ENCODE measurements at regions not wholly inside any gene's neighbourhood (a gene's known extent, or its start where the extent isn't known, plus 50 kb on each side); places are given as distances from the start of the nearest gene placed in this dataset.

GRCh38 chr4:16416601-16417000, 190.3 kb upstream of the TAPT1 start:
- no peak overlapping the region for H3K14ac ChIP-seq (ENCODE audit: low read length in 2 of 2)

DNA sequence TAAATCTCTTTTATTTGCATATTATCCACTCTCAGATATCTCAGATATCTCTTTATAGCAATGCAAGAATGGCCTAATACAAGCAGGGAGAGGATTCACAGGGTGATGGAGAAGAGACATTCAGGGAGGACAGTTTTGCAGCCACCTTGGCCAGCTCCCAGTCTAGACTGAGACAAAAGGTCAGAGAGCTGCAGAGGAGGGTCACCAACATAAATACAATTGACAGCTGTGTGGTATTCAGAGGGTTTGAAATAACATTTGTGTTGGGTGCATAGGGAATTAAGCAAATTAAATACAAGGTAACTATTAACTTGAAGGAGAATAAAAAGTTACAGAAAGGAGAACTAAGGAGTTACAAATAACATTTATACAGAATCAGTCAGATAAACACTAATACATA, 189.5 kb upstream of the TAPT1 start:
- Histone ChIP-seq H2BK120ac (ENCODE audit: low read depth, low read length) (no peak overlapping the region), H2BK5ac (ENCODE audit: low read depth, low read length, poor library complexity, severe bottlenecking) (no peak overlapping the region), H3K4me2 (ENCODE audit: low read length, poor library complexity, severe bottlenecking) (no peak overlapping the region), H3K14ac (ENCODE audit: low read length in 2 of 2) (no peak overlapping the region), H3K79me1 (replicated peaks; ENCODE audit: low read length, poor library complexity, severe bottlenecking) (no peaks in the 10 kb centered on the region), H4K91ac (ENCODE audit: low read length) (no peak overlapping the region), H3K23ac (ENCODE audit: low read length in 2 of 2) (no peak overlapping the region), H3K4me3 (ENCODE audit: insufficient read depth in 1 of 2, low read depth in 1 of 2, low read length in 2 of 2) (no peak overlapping the region), H3K9ac (ENCODE audit: low read length) (no peak overlapping the region), H2BK12ac (ENCODE audit: low read length in 2 of 2) (no peak overlapping the region), H2AFZ (ENCODE audit: low read depth, low read length) (no peak overlapping the region), H3K36me3 (ENCODE audit: control insufficient read depth in 1 of 2, insufficient read depth in 2 of 2, low read depth in 1 of 2, low read length in 2 of 2) (no peaks in the 10 kb centered on the region), H3K9me3 (ENCODE audit: control insufficient read depth, low read length) (peaks cover 6% of the 10 kb centered on the region), H3K27ac (ENCODE audit: low read length, poor library complexity, severe bottlenecking) (no peak overlapping the region), H3K4me1 (ENCODE audit: control insufficient read depth, insufficient read depth, low read depth, low read length) (no peaks in the 10 kb centered on the region), H3K18ac (ENCODE audit: low read depth in 1 of 2, low read length in 2 of 2) (no peak overlapping the region), H4K8ac (ENCODE audit: low read length) (no peak overlapping the region), H3K4ac (ENCODE audit: low read depth in 1 of 2, low read length in 2 of 2) (no peak overlapping the region), H2BK15ac (ENCODE audit: low read depth, poor library complexity, severe bottlenecking) (no peak overlapping the region), H2AK5ac (ENCODE audit: low read length, severe bottlenecking) (no peak overlapping the region), H3K27me3 (ENCODE audit: control insufficient read depth in 1 of 2, insufficient read depth in 1 of 2, low read length in 2 of 2) (no peaks in the 10 kb centered on the region)
- no peak for DNase-seq

More at GRCh38 chr4:16416601-16417000, 190.3 kb upstream of the TAPT1 start:
- H2AK5ac ChIP-seq (ENCODE audit: low read length, severe bottlenecking): no peak overlapping the region
- no peak overlapping the region for H3K18ac ChIP-seq (ENCODE audit: low read depth in 1 of 2, low read length in 2 of 2)
- no peak overlapping the region for H4K8ac ChIP-seq (ENCODE audit: low read length)
- H3K79me1 ChIP-seq (replicated peaks; ENCODE audit: low read length, poor library complexity, severe bottlenecking): no peaks in the 10 kb centered on the region
- no peak overlapping the region for H2BK15ac ChIP-seq (ENCODE audit: low read depth, poor library complexity, severe bottlenecking)
- H2BK120ac ChIP-seq (ENCODE audit: low read depth, low read length): no peak overlapping the region
- DNase-seq: no peak
- H3K27me3 ChIP-seq (ENCODE audit: control insufficient read depth in 1 of 2, insufficient read depth in 1 of 2, low read length in 2 of 2): no peaks in the 10 kb centered on the region
- no peaks in the 10 kb centered on the region for H3K4me1 ChIP-seq (ENCODE audit: control insufficient read depth, insufficient read depth, low read depth, low read length)
- no peak overlapping the region for H2BK12ac ChIP-seq (ENCODE audit: low read length in 2 of 2)
- H3K27ac ChIP-seq (ENCODE audit: low read length, poor library complexity, severe bottlenecking): no peak overlapping the region
- no peak overlapping the region for H3K23ac ChIP-seq (ENCODE audit: low read length in 2 of 2)
- H3K9ac ChIP-seq (ENCODE audit: low read length): no peak overlapping the region
- no peak overlapping the region for H4K91ac ChIP-seq (ENCODE audit: low read length)
- H3K9me3 ChIP-seq (ENCODE audit: control insufficient read depth, low read length): peaks cover 8% of the 10 kb centered on the region
- no peak overlapping the region for H3K4me2 ChIP-seq (ENCODE audit: low read length, poor library complexity, severe bottlenecking)
- no peak overlapping the region for H3K4ac ChIP-seq (ENCODE audit: low read depth in 1 of 2, low read length in 2 of 2)
- no peak overlapping the region for H2AFZ ChIP-seq (ENCODE audit: low read depth, low read length)
- no peaks in the 10 kb centered on the region for H3K36me3 ChIP-seq (ENCODE audit: control insufficient read depth in 1 of 2, insufficient read depth in 2 of 2, low read depth in 1 of 2, low read length in 2 of 2)
- H2BK5ac ChIP-seq (ENCODE audit: low read depth, low read length, poor library complexity, severe bottlenecking): no peak overlapping the region
- H3K4me3 ChIP-seq (ENCODE audit: insufficient read depth in 1 of 2, low read depth in 1 of 2, low read length in 2 of 2): no peak overlapping the region

DNA sequence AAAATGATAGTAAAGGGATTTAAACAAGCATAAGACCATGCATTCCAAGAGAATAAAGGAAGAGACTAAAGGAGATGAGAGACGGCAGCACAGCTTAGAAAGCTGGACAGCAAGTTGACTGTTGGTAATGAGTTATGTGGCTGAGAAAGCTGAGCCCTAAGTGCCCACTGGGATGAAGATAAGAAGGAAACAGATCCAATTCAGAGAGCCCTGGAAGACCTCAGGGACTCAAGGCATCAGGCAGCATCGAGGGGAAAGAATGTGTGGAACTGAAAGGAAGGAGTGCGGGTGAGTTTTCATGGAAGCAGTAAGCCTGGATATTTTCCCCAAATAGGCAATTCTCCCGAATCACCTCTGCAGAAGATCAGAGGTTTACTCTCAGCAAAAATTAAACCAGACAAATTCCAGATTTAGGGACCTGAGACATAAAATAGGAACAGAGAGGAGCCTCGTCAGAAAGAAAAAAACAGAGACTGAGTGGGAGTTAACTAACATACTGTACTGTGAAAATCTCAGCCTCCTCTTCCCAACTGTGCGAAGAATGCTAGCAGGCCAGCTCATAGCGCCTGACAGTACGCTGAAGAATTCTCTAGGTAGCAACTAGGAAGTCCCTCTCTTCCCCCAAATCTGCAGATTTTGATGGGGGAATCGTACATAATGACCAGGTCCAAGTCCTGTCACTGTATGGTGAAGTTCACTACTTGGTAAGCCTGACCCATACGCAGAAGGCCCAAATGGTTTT, 187.7 kb upstream of the TAPT1 start:
- Histone ChIP-seq H4K8ac (ENCODE audit: low read length) (no peak overlapping the region), H3K14ac (ENCODE audit: low read length in 2 of 2) (no peak overlapping the region), H3K18ac (ENCODE audit: low read depth in 1 of 2, low read length in 2 of 2) (no peak overlapping the region), H2AK5ac (ENCODE audit: low read length, severe bottlenecking) (no peak overlapping the region), H3K4me2 (ENCODE audit: low read length, poor library complexity, severe bottlenecking) (no peak overlapping the region), H3K9me3 (ENCODE audit: control insufficient read depth, low read length) (no peaks in the 10 kb centered on the region), H2AFZ (ENCODE audit: low read depth, low read length) (no peak overlapping the region), H3K27me3 (ENCODE audit: control insufficient read depth in 1 of 2, insufficient read depth in 1 of 2, low read length in 2 of 2) (no peaks in the 10 kb centered on the region), H3K27ac (ENCODE audit: low read length, poor library complexity, severe bottlenecking) (no peak overlapping the region), H3K4ac (ENCODE audit: low read depth in 1 of 2, low read length in 2 of 2) (no peak overlapping the region), H3K79me1 (replicated peaks; ENCODE audit: low read length, poor library complexity, severe bottlenecking) (no peaks in the 10 kb centered on the region), H3K4me3 (ENCODE audit: insufficient read depth in 1 of 2, low read depth in 1 of 2, low read length in 2 of 2) (no peak overlapping the region), H3K23ac (ENCODE audit: low read length in 2 of 2) (no peak overlapping the region), H2BK15ac (ENCODE audit: low read depth, poor library complexity, severe bottlenecking) (no peak overlapping the region), H2BK120ac (ENCODE audit: low read depth, low read length) (no peak overlapping the region), H2BK5ac (ENCODE audit: low read depth, low read length, poor library complexity, severe bottlenecking) (no peak overlapping the region), H3K4me1 (ENCODE audit: control insufficient read depth, insufficient read depth, low read depth, low read length) (no peaks in the 10 kb centered on the region), H4K91ac (ENCODE audit: low read length) (no peak overlapping the region), H3K9ac (ENCODE audit: low read length) (no peak overlapping the region), H3K36me3 (ENCODE audit: control insufficient read depth in 1 of 2, insufficient read depth in 2 of 2, low read depth in 1 of 2, low read length in 2 of 2) (no peaks in the 10 kb centered on the region), H2BK12ac (ENCODE audit: low read length in 2 of 2) (no peak overlapping the region)
- 67% methylated on average over 9 of the region's 10 CpGs for WGBS
- DNase-seq: no peak

DNA sequence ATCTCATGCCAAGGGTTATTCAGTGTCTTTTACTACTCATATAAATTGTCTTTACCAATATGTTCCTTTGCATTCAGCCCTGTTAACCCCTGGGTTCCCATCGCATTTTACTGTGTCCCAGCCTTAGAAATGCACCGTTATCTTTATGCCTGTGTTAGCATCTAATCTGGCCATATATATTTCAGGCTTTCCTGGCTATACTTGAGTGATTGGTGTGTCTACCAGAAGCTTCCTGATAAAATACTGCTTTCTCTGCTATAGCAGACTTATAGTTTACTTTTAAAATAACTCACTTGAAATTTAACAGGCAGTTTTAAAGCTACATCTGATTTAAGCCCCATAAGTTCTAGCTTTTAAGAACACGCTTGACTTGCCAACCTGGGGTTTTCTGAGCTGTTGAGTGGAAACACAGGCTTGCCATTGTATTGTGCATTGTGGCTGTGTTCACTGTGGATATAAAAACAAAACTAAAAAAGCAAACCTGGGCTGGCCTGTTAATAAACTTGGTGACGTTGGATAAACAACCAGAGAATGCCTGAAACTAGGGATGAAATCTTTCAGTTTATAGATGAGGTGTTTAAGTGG, 185.3 kb upstream of the TAPT1 start:
- H2AFZ ChIP-seq (ENCODE audit: low read depth, low read length): no peak overlapping the region
- no peak overlapping the region for H2AK5ac ChIP-seq (ENCODE audit: low read length, severe bottlenecking)
- H3K4ac ChIP-seq (ENCODE audit: low read depth in 1 of 2, low read length in 2 of 2): no peak overlapping the region
- no peak overlapping the region for H2BK120ac ChIP-seq (ENCODE audit: low read depth, low read length)
- H3K14ac ChIP-seq (ENCODE audit: low read length in 2 of 2): no peak overlapping the region
- no peaks in the 10 kb centered on the region for H3K4me1 ChIP-seq (ENCODE audit: control insufficient read depth, insufficient read depth, low read depth, low read length)
- no peaks in the 10 kb centered on the region for H3K79me1 ChIP-seq (replicated peaks; ENCODE audit: low read length, poor library complexity, severe bottlenecking)
- H4K8ac ChIP-seq (ENCODE audit: low read length): no peak overlapping the region
- no peak overlapping the region for H2BK15ac ChIP-seq (ENCODE audit: low read depth, poor library complexity, severe bottlenecking)
- DNase-seq: no peak
- H3K4me3 ChIP-seq (ENCODE audit: insufficient read depth in 1 of 2, low read depth in 1 of 2, low read length in 2 of 2): no peak overlapping the region
- WGBS: 60% methylated on average over 3 of the region's 4 CpGs
- no peak overlapping the region for H3K23ac ChIP-seq (ENCODE audit: low read length in 2 of 2)
- no peak overlapping the region for H3K27ac ChIP-seq (ENCODE audit: low read length, poor library complexity, severe bottlenecking)
- H4K91ac ChIP-seq (ENCODE audit: low read length): no peak overlapping the region
- H3K18ac ChIP-seq (ENCODE audit: low read depth in 1 of 2, low read length in 2 of 2): no peak overlapping the region
- H3K27me3 ChIP-seq (ENCODE audit: control insufficient read depth in 1 of 2, insufficient read depth in 1 of 2, low read length in 2 of 2): no peaks in the 10 kb centered on the region
- no peak overlapping the region for H3K4me2 ChIP-seq (ENCODE audit: low read length, poor library complexity, severe bottlenecking)
- H2BK5ac ChIP-seq (ENCODE audit: low read depth, low read length, poor library complexity, severe bottlenecking): no peak overlapping the region
- H2BK12ac ChIP-seq (ENCODE audit: low read length in 2 of 2): no peak overlapping the region
- H3K9ac ChIP-seq (ENCODE audit: low read length): no peak overlapping the region
- no peaks in the 10 kb centered on the region for H3K9me3 ChIP-seq (ENCODE audit: control insufficient read depth, low read length)
- H3K36me3 ChIP-seq (ENCODE audit: control insufficient read depth in 1 of 2, insufficient read depth in 2 of 2, low read depth in 1 of 2, low read length in 2 of 2): no peaks in the 10 kb centered on the region
